ENCODE measurements at regions not wholly inside any gene's neighbourhood (a gene's known extent, or its start where the extent isn't known, plus 50 kb on each side); places are given as distances from the start of the nearest gene placed in this dataset.
"Not testable (repeated sequence)": the region's sequence is repeated elsewhere in the genome, so short reads cannot be mapped to it uniquely, and the experiment has no call there.

GRCh38 chr2:145000376-145000775 lies 480.5 kb upstream of the ZEB2 start:
- no peak for DNase-seq

- no peak for DNase-seq
Observed at GRCh38 chr2:144999936-145000335, 480.0 kb upstream of the ZEB2 start.

GRCh38 chr2:144999071-144999875 lies 479.4 kb upstream of the ZEB2 start:
- no peak for DNase-seq

- DNase-seq, result no peak
Observed at GRCh38 chr2:144998435-144998834, 478.5 kb upstream of the ZEB2 start.

- DNase-seq, result peak; percentile 60
Observed at GRCh38 chr2:144996225-144996795, 476.4 kb upstream of the ZEB2 start.

- no peak for DNase-seq
Observed at GRCh38 chr2:144995482-144995881, 475.6 kb upstream of the ZEB2 start.

- no peak for DNase-seq
Observed at GRCh38 chr2:144990661-144991060, 470.7 kb upstream of the ZEB2 start.

- no peak for DNase-seq
Observed at GRCh38 chr2:144989579-144990270, 469.8 kb upstream of the ZEB2 start.

GRCh38 chr2:144988591-144988990 lies 468.7 kb upstream of the ZEB2 start:
- no peak for DNase-seq

GRCh38 chr2:144986691-144987090 lies 466.8 kb upstream of the ZEB2 start:
- no peak for DNase-seq

- DNase-seq, result no peak
Observed at GRCh38 chr2:144984038-144984437, 464.1 kb upstream of the ZEB2 start.

GRCh38 chr2:144983107-144983506 lies 463.2 kb upstream of the ZEB2 start:
- DNase-seq, result no peak

- DNase-seq, result no peak
Observed at GRCh38 chr2:144982481-144982880, 462.6 kb upstream of the ZEB2 start.

- no peak for DNase-seq
Observed at GRCh38 chr2:144975881-144976280, 456.0 kb upstream of the ZEB2 start.

GRCh38 chr2:144972676-144973075 lies 452.8 kb upstream of the ZEB2 start:
- no peak for DNase-seq

GRCh38 chr2:144971786-144972335 lies 451.9 kb upstream of the ZEB2 start:
- DNase-seq, result no peak

GRCh38 chr2:144970410-144970809 lies 450.5 kb upstream of the ZEB2 start:
- DNase-seq, result not testable (repeated sequence)

GRCh38 chr2:144969564-144969963 lies 449.6 kb upstream of the ZEB2 start:
- DNase-seq, result not testable (repeated sequence)

GRCh38 chr2:144967961-144968360 lies 448.0 kb upstream of the ZEB2 start:
- DNase-seq, result no peak

GRCh38 chr2:144965172-144965571 lies 445.3 kb upstream of the ZEB2 start:
- DNase-seq, result no peak

GRCh38 chr2:144963031-144963430 lies 443.1 kb upstream of the ZEB2 start:
- no peak for DNase-seq

GRCh38 chr2:144959416-144959815 lies 439.5 kb upstream of the ZEB2 start:
- no peak for DNase-seq

- DNase-seq, result no peak
Observed at GRCh38 chr2:144950899-144951560, 431.1 kb upstream of the ZEB2 start.

All from NCI-H524 treated with DMSO at 0.1 percent for 48 hours (cell line).